ENCODE measurements at regions not wholly inside any gene's neighbourhood (a gene's known extent, or its start where the extent isn't known, plus 50 kb on each side); places are given as distances from the start of the nearest gene placed in this dataset.

GRCh38 chr21:38599381-38599975 is 101.2 kb upstream of the ERG start:
- DNase-seq (ENCODE audit: extremely low read depth, low read depth) = no peak
- TF ChIP-seq, protein P1, sequence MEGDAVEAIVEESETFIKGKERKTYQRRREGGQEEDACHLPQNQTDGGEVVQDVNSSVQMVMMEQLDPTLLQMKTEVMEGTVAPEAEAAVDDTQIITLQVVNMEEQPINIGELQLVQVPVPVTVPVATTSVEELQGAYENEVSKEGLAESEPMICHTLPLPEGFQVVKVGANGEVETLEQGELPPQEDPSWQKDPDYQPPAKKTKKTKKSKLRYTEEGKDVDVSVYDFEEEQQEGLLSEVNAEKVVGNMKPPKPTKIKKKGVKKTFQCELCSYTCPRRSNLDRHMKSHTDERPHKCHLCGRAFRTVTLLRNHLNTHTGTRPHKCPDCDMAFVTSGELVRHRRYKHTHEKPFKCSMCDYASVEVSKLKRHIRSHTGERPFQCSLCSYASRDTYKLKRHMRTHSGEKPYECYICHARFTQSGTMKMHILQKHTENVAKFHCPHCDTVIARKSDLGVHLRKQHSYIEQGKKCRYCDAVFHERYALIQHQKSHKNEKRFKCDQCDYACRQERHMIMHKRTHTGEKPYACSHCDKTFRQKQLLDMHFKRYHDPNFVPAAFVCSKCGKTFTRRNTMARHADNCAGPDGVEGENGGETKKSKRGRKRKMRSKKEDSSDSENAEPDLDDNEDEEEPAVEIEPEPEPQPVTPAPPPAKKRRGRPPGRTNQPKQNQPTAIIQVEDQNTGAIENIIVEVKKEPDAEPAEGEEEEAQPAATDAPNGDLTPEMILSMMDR (IDR thresholded peaks at IDR 0.05; ENCODE audit: low read depth, low read length) = no peak

- no peak for DNase-seq (ENCODE audit: extremely low read depth, low read depth)
- TF ChIP-seq, protein P1 (IDR thresholded peaks at IDR 0.05; ENCODE audit: low read depth, low read length) = no peak
These were observed 101.8 kb upstream of the ERG start for GRCh38 chr21:38600106-38600505.

DNA sequence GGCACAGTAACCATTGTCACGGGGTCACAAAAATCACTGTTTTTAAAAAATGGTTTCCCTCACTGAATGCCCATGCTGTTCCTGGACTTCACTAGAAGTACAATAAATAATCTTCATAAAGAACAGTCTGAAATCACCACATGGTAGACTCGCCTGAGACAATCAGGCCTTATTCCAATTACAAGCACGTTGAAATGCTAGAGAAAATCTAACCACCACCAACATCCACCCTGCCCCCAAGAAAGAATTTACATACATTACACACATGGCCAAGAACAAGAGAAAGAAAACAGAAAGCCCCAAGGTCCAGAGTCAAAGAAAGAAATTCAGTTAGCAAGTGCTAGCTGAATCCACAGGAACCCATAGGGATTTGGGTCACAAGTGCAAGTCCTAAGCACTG is 107.0 kb upstream of the ERG start:
- TF ChIP-seq, protein P1 (IDR thresholded peaks at IDR 0.05; ENCODE audit: low read depth, low read length) = no peak

GRCh38 chr21:38609580-38609979 is 111.3 kb upstream of the ERG start:
- TF ChIP-seq, protein P1 (IDR thresholded peaks at IDR 0.05; ENCODE audit: low read depth, low read length) = no peak
- DNase-seq (ENCODE audit: extremely low read depth, low read depth) = no peak

More for the DNA sequence above, 107.0 kb upstream of the ERG start:
- DNase-seq (ENCODE audit: extremely low read depth, low read depth) = no peak

GRCh38 chr21:38610623-38611251 is 112.5 kb upstream of the ERG start:
- no peak for DNase-seq (ENCODE audit: extremely low read depth, low read depth)
- TF ChIP-seq, protein P1 (IDR thresholded peaks at IDR 0.05; ENCODE audit: low read depth, low read length) = no peak

- TF ChIP-seq, protein P1 (IDR thresholded peaks at IDR 0.05; ENCODE audit: low read depth, low read length) = no peak
- DNase-seq (ENCODE audit: extremely low read depth, low read depth) = no peak
These were observed 113.0 kb upstream of the ERG start for GRCh38 chr21:38611277-38611676.

- no peak for DNase-seq (ENCODE audit: extremely low read depth, low read depth)
- TF ChIP-seq, protein P1 (IDR thresholded peaks at IDR 0.05; ENCODE audit: low read depth, low read length) = no peak
These were observed 115.4 kb upstream of the ERG start for GRCh38 chr21:38613686-38614085.
